ENCODE measurements at regions not wholly inside any gene's neighbourhood (a gene's known extent, or its start where the extent isn't known, plus 50 kb on each side); places are given as distances from the start of the nearest gene placed in this dataset.
A peak's percentile ranks its signal among the peaks of the same experiment; 100 is the strongest.
"Not testable (repeated sequence)": the region's sequence is repeated elsewhere in the genome, so short reads cannot be mapped to it uniquely, and the experiment has no call there.

- no peak for DNase-seq
Measured at GRCh38 chr6:21742238-21742660, 148.7 kb downstream of the SOX4 start.

- no peak for DNase-seq
Measured at GRCh38 chr6:21744331-21744730, 150.8 kb downstream of the SOX4 start.

- DNase-seq, result no peak
Measured at GRCh38 chr6:21745543-21746337, 152.2 kb downstream of the SOX4 start.

GRCh38 chr6:21747441-21747840 is 153.9 kb downstream of the SOX4 start:
- no peak for DNase-seq

GRCh38 chr6:21748343-21749056 is 154.9 kb downstream of the SOX4 start:
- DNase-seq, result no peak

- DNase-seq, result no peak
Measured at GRCh38 chr6:21749754-21750153, 156.2 kb downstream of the SOX4 start.

GRCh38 chr6:21750575-21750974 is 157.0 kb downstream of the SOX4 start:
- no peak for DNase-seq

GRCh38 chr6:21751608-21752007 is 158.1 kb downstream of the SOX4 start:
- no peak for DNase-seq

GRCh38 chr6:21752054-21752811 is 158.7 kb downstream of the SOX4 start:
- no peak for DNase-seq

- peak; percentile 79 for DNase-seq
Measured at GRCh38 chr6:21753241-21754108, 159.9 kb downstream of the SOX4 start.

- no peak for DNase-seq
Measured at GRCh38 chr6:21754891-21755290, 161.3 kb downstream of the SOX4 start.

GRCh38 chr6:21756487-21756886 is 162.9 kb downstream of the SOX4 start:
- DNase-seq, result no peak

- DNase-seq, result not testable (repeated sequence)
Measured at GRCh38 chr6:21757392-21757791, 163.8 kb downstream of the SOX4 start.

- no peak for DNase-seq
Measured at GRCh38 chr6:21759721-21760120, 166.2 kb downstream of the SOX4 start.

- DNase-seq, result not testable (repeated sequence)
Measured at GRCh38 chr6:21761053-21761730, 167.6 kb downstream of the SOX4 start.

- DNase-seq, result no peak
Measured at GRCh38 chr6:21764989-21765388, 171.4 kb downstream of the SOX4 start.

- no peak for DNase-seq
Measured at GRCh38 chr6:21767891-21768648, 174.5 kb downstream of the SOX4 start.

GRCh38 chr6:21769405-21769861 is 175.9 kb downstream of the SOX4 start:
- peak; percentile 86 to 91 for DNase-seq

GRCh38 chr6:21769968-21770367 is 176.4 kb downstream of the SOX4 start:
- no peak for DNase-seq
